HG03060 (cell line): ENCODE measurements at regions not wholly inside any gene's neighbourhood (a gene's known extent, or its start where the extent isn't known, plus 50 kb on each side); places are given as distances from the start of the nearest gene placed in this dataset.
A peak's percentile ranks its signal among the peaks of the same experiment; 100 is the strongest.
"Not testable (repeated sequence)": the region's sequence is repeated elsewhere in the genome, so short reads cannot be mapped to it uniquely, and the experiment has no call there.

Experiments used
- ATAC-seq: cut with Tn5 transposase; IDR thresholded peaks from one replicate; pipeline ENCODE4 v1.9.1; 2021; ENCODE audit warnings: low read depth, moderate number of reproducible peaks; ENCODE audit not compliant: unreplicated experiment

DNA sequence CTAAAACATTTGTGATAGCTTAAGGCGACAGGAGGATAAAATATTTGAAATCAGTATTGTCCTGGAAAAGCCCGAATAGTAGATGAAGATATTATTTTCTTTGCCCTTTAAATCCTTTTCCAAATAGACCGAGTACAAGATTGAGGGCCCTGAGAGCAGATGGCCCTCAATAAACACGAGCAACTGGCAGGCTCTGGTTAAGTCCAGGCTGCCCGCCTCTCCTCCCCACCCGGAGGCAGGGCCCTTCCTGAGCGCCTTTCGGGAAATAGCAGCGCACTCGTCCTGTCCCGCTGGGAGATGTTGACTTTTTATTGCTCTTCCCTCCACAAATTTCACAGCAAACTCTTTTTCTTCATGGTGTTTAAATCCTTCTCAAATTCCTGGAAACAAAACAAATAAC is 50.8 kb upstream of the MAX start:
- ATAC-seq = no peak

DNA sequence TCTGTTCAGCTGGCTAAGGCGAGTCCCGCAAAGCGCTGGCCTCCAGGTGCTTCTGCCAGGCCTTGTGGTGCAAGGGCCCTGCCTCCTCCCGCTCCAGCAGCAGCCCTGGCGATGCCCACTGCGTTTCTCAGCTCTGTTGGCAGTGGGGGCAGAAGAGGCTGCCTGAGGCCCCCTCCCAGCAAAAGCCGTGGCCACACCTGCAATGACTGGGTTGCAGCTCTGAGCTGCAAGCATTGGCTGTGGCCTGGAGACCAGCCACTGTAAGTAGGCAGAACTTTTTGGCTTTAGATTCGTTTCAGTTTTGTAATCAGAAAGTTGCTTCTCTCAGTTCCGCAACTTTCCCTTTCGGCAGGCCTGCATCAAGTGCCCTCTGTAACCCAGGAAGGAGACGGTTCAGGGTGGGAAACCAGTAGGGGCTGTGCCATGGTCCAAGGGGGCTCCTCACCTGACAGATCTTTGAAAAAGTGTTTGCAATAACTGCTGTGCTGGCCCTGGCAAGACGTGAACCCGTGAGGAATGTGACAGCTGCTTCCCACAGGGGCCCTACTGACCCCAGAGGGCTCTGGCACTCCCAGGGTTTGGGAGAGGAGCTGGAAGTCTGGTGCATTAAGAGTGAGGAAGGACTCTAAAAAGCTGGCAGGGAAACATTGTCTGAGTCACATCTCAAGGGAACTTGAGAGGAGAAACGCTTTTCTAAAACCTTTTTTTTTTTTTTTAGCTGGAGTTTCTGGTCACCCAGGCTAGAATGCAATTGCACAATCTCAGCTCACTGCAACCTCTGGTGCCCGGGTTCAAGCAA is 54.5 kb upstream of the MAX start:
- ATAC-seq = no peak

DNA sequence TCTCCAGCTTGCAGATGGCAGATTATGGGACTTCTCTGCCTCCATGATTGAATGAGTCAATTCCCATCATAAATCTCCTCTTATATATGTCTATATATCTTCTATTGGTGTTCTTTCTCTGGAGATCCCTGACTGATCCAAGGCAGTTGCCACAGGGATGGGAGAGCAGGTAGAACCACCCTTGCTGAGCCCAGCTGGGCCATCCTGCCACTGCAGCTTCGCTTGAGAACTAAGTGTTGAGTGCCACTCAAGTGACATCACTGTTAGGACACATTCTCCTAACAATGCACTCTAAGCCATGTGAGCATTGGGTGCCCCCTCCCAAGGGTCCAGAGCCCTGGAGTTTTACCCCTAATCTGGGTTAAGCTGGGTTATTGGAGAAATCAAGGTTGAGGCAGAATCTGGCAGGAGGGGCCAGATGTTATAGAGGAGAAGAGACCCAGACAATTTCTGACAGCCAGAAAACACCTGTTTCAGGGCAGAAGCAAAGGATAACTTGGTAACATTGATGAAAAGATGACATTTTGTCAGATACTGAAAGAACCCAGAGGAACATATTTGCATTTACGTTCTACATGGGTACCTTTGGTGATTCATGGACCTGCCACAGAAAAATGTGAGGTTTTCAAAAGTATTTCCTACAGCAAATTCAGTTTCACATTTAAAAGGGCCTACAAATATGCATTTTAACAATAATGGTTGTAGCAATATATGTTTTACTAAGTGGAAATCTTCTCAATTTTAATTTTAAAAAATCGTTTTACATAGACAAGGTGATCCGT is 57.2 kb upstream of the MAX start:
- ATAC-seq = peak; percentile 34

DNA sequence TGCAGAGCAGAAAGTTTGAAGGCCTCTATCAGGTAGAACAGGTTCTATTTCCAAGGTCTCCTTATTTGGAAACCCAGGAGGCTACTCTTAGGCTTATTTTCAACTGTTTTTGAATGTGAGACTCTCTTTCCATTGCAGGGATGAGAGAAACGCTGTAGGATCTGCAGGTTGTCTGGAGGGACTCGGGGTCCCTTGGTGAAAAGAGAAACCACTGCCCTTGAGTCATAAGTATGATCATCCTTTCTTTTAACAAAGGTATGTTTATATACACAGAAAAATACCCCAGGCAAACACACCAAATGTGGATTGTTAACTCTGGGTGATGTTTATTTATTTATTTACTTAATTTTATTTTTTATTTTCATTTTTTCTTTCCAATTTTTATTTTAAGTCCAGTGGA is 57.8 kb upstream of the MAX start:
- no peak for ATAC-seq

DNA sequence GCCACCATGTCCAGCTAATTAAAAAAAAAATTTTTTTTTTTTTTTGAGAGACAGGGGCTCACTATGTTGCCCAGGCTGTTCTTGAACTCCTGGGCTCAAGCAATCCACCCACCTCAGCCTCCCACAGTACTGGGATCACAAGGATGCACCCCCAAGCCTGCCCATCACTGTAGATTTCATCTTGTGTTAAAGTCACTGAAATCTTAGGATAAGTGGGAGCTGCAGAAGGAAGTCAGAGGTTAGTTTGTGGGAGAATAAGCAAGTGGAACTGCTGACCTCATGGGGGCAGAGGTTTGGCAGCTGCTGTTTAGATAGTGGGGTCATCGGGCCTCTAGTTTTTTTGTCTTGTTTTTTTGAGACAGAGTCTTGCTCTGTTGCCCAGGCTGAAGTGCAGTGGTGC is 59.7 kb upstream of the MAX start:
- no peak for ATAC-seq

DNA sequence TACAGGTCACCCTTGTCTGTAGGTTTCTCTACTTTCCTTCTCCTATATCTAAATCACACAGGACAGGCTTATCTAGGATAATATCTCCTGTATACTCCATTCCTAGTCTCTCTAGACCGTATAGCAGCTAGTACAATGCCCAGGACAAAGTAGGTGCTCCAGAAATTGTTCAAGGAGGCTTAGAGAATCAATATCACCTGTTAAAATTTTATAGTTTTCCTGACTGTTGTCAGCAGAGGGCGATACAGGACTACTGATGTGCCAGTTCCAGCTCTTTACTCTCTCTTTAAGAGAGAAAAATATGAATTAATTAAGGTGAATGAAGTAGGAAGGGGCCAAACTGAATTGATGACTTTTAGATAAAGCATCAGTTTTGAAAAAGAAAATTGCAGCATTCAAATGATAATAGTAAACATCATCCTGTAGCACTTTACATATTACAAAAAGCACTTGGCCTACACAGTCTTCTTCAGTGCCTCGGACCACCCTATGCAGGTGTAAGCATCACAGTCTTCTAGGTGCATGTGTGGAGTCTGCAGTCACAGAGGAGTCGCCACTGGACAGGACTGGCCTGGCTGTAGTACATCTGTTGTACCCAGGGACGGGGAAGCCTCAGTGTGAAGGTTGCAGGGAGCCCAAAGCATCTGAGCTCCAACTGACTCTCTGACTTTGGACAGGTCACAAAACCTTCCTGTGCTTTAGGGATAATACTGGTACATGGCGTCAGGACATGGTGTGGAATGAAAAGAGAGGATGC is 61.9 kb upstream of the MAX start:
- ATAC-seq = no peak

DNA sequence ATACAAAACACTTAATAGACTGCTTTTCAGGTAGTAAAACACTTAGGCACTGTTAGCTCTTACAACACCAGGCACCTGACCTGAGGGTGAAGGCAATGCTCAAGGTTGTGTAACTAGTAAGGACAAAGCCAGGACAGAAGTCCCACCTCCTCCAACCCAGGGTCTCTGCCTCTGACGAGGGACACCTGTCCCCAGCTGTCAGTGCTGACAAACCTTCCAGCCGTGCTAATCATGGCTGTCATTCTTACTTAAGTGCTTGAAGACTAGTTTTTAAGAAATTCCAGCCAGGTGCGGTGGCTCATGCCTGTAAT is 62.5 kb upstream of the MAX start:
- ATAC-seq = no peak

DNA sequence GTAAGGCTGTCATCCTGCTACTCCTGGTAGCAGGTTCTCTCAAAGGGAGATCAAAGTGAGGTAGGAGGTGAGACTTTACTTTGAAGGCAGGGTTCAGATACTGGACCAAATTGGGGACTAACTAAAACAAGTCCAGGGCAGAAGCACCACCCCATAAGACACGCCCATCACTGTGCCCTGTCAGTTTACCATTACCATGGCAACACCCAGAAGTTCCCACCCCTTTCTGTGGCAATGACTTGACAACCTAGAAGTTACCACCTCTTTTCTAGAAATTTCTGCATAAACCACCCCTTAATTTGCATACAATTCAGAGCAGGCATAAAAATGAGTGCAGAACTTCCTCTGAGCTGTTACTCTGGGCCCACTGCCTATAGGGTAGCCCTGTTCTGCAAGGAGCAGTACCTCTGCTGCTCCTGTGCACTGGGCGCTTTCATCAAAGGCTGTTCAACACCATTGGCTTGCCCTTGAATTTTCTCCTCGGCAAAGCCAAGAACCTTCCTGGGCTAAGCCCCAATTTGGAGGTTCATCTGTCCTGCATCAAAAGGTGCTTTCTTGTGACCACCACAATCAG is 64.8 kb upstream of the MAX start:
- no peak for ATAC-seq

DNA sequence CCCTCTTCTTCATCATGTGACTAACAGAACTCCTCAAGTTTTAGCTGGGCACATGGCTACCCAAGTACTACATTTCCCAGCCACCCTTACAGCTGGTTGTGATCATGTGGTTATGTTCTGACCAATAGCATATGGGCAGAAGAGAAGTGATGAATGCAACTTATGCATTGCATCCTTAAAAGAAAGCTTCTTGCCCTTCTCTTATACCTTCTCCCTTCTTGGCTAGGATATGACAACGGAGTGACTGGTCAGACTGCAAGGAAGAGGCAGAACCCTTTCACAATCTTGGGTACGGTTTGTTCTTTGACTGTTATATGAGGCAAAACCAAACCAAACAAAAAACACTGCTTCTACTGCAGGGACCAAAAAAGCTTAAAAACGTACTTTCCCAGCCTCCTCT is 66.5 kb upstream of the MAX start:
- no peak for ATAC-seq

DNA sequence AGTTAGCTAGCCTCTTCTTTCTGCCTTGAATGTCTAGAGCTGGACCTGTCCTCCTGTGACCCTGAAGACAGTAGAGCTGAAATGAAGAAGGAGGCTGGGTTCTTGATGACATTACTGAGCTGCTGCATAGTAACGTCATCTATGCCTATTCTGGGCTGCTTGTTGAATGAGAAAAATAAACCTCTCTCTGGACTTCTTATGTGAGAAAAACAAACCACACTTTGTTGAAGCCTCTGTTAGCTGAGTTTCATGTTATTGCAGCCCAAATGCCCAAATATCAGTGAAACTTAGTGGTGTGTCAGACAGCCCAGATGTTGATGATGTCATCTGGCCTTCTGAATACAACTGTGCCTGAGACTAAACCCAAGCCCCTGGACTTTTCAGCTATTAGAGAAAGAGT is 67.0 kb upstream of the MAX start:
- peak; percentile 87 for ATAC-seq

DNA sequence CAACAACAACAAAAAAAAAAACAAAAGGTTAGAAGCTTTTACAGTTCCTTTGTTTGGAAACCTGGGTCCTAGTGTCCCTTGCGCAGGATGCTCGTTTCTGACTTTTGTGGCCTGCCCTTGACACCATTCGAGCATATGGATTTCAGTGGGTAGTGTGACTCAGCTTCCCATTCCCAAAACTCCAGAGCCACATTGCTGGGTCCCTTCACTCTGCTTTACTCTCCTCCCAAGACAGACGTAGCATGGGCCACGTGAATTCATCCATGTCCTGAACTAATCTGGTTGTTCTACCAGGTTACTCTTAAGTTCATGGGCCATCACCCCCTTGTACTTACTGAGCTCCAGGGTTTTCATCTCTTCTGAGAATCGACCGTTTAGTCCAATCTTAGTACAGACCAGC is 68.0 kb upstream of the MAX start:
- ATAC-seq = no peak

DNA sequence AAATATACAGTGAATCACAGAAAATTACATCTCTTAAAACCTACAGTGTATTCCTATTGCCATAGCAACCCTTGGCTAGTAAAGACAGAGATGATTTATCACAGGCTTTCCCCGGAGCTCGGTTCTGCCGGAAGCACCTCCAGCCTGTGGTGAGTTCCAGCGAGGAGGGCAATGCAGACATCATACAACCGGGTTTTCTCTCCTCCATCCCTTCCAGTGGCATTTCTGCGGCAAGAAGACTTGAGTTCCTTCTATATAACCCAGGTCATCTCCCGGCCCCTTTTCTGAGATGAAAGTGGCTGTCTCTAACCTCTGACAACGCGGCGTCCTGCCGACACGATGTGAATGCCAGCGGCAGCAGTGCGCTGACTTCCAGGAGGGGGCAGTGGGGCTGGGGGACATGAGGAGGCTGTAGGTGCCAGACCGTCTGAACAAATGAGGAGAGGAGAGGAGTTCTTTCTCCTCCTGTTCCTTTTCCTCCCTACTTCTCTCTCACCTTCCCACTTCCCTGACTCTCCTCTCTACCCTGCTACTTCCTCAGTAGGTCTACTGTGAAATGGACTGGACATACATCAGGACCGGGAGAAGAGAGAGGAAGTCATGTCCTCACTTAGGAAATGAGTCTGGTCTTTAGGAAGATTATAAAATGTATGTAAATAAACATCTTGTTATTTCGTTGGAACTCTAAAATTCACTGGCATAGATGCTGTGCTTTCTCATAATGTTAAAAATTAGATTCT is 68.6 kb upstream of the MAX start:
- ATAC-seq = no peak

DNA sequence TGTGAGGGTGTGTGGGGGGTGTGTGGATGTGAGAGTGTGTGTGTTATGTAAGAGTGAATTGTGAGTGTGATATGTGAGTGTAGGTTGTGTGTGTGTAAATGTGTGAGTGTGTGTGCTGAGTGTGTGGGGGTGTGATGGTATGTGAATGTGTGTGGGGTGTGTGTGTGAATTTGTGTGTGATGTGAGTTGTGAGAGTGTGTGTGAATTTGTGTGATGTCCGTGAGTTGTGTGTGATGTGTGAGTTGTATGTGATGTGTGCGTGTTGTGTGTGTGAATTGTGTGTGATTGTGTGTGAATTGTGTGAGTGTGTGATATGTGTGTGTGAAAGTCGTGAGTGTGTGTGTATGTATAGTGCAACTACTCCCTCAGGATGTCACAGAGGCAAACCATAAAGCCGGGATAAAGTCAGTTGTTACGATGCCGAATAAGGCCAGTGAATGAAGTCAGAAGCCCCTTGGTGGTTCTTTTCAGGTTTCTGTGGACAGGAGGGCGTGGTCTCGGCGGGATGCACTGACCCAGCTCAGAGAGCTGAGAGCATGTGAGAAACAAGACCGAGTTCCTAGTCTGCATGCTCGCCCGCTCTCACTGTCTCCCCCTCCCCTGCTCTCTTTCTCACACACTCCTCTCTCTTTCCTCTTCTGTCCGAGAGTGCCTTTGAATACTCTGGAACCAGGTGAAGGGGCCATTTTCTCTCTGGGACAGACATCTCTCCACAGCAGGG is 71.8 kb upstream of the MAX start:
- no peak for ATAC-seq

DNA sequence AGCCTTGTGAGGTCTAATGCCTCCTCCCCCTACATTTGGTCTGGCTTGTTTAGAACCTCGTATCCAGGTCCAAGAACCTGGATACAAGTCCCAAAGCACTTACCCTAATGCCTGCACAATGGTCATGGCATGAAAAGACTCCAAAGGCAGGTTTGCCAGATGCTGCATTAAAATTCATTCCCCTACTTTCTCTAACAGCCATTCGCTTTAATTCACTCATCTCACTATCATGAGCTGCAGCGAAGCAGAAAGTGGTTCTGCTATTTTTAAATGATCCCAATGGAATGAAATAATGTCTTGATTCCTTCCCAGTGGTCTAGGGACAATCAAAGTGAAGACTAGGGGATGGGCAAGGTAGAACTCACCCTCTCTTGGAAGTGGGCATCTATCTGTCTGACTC is 72.5 kb upstream of the MAX start:
- ATAC-seq = no peak

DNA sequence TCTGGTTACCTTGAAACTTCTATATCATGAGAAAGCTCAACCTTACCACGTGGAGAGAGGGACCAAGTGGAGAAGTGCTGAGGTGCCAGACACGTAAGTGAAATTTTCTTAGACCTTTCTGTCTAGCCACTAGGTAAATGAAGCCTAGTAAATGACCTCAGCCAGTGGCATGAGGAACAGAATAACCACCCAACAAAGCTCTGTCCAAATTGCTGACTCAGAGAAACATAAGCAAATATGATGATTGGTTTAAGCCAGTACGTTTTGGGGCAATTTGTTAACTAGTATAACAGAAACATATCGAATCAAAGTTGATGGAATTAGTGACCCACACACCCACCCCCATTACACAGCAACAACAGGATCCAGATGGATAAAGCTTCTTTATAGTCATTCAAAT is 75.2 kb upstream of the MAX start:
- ATAC-seq = no peak

DNA sequence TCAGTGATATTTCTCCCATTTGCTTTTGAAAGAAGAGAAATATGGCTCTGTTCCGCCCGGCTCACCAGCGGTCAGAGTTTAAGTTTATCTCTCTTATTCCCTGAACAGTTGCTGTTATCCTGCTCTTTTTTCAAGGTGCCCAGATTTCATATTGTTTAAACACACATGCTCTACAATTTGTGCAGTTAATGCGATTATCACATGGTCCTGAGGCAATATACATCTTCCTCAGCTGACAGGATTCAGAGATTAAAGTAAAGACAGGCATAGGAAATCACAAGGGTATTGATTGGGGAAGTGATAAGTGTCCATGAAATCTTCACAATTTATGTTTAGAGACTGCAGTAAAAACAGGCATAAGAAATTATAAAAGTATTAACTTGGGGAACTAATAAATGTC is 76.9 kb upstream of the MAX start:
- not testable (repeated sequence) for ATAC-seq

DNA sequence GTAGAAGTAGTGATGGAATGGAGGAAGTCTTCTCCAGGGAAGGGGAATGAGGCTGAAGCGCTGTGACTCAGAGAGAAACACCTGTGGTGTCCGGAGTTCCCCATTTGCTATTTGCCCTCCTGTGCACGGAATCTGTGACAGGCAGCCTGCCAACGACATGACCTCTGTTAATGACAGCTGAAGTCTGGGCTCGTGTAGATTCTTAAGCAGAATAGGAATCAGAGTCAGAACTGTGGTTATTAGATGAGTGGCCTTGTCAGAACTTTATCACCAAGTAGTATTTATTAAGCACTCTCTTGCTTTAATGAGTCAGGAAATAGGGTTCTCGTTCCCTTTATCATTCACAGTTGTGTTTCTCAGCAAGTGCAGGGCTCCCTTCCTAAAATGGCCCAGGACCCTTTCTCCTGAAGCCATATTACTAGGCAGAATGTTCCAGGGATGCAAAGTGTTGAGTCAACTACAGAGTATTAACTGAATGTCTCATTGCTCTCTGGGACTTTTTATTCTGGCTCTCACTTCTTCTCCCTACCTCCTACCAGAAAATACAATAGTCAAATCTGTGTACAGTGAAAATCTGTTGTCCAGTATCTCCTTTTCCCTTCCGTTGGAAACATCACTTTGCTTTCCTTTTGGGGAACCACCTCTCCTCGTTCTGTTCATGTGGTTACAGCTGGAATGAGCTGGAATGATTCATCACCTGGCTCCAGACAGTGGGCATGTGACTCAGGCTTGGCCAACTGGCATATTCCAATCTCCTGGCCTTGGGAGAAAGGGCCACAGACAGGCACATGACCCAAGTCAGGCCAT is 77.8 kb upstream of the MAX start:
- ATAC-seq = peak; percentile 94

DNA sequence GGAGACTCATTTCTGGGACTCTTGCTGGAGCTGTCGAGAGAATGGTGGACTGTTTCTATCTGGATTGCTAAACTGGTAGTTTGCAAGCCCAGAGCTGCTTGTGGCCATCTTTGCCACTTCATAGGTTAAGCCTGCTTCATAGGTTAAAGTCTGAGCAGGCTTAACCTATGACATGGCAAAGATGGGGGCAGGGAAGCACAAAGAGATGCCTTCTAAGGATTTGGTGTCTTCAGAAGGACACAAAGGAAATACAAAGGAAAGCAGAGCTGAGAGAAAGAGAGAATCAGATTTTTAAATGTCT is 78.4 kb upstream of the MAX start:
- no peak for ATAC-seq

DNA sequence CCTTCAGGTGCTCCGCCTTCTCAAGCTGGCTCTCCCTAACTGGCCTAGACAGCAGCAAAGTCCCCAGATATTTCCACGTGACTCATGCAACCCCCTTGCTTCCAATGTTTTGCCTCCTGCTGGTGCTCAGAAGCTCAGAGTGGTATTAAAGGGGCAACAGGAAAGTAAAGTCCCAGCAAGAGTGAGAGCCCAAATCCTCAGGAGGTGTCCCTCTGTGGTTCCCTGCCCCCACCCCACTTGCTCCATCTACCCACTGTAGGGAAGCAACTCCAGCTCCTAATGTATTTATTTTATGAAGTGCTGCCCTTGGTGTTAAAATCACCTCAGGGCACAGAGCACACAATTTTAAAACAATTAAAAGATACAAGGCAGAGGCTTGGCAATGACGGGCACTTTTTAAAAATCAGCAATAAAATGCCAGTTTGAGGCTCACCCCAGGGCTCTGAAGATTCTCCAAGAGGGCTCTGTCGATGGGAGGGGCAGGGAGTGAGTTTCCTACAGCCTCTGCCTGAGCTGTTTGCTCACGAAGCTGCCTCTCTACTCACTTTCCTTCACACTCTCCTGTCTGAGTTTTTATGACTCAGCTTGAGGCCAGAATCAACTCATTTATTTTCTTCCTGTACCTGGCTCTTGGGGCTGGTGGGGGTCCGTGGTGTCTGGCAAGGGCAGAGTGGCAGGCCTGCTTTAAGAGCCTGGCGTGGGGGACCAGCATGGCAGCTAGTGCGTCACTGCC is 81.9 kb upstream of the MAX start:
- ATAC-seq = no peak
